Panc1 (cell line): ENCODE measurements at regions not wholly inside any gene's neighbourhood (a gene's known extent, or its start where the extent isn't known, plus 50 kb on each side); places are given as distances from the start of the nearest gene placed in this dataset.

Experiments
- ATAC-seq: fragments of 200-7000 bp; cut with Tn5 transposase; 2 replicates; pipeline ENCODE4 v1.9.1; 2020; ENCODE audit warnings: mild to moderate bottlenecking, moderate library complexity
- BruUV-seq: library from RNA; stranded (reverse); fragments of 400-500 nt; replicated peaks from 2 replicates; lab custom pipeline; 2021; lab: Mats Ljungman, UMichigan
- CTCF ChIA-PET: fragments of 300-600 bp; sonication (Branson Sonifier 250); formaldehyde crosslinking; loops from one replicate; lab custom pipeline; 2022; ENCODE audit warnings: antibody characterized with exemption; lab: Charles Lee
- POLR2A ChIA-PET: fragments of 300-600 bp; sonication (Branson Sonifier 250); formaldehyde crosslinking; loops from one replicate; lab custom pipeline; 2022; ENCODE audit warnings: antibody characterized with exemption; lab: Charles Lee
- DNase-seq: peaks from one replicate; pipeline ENCODE4 v3.0.0-alpha.2; 2010; ENCODE audit warnings: low read depth, low spot score
- H3K27ac ChIP-seq: 2 replicates; pipeline ENCODE4 v1.5.1; 2011; ENCODE audit warnings: mild to moderate bottlenecking, low read length, inconsistent platforms
- H3K27me3 ChIP-seq: fragments of 200-500 bp; sonication (Bioruptor generic); 2 replicates; pipeline ENCODE4 v1.6.0; 2014; ENCODE audit warnings: low read length, inconsistent platforms; ENCODE audit not compliant: control insufficient read depth, insufficient read depth
- H3K36me3 ChIP-seq: fragments of 200-500 bp; sonication (Bioruptor generic); 2 replicates; pipeline ENCODE4 v1.5.1; 2014; ENCODE audit warnings: inconsistent platforms, mild to moderate bottlenecking, low read length, moderate library complexity; ENCODE audit not compliant: control insufficient read depth, insufficient read depth
- H3K4me1 ChIP-seq: 2 replicates; pipeline ENCODE4 v1.5.1; 2011; ENCODE audit warnings: inconsistent platforms, mild to moderate bottlenecking, low read length, moderate library complexity; ENCODE audit not compliant: control insufficient read depth, insufficient read depth
- H3K4me3 ChIP-seq, 2 experiments: 2 replicates each; pipeline ENCODE4 v1.5.1; 2011 to 2012; ENCODE audit warnings: low read depth in 2 of 2, low read length in 2 of 2, mild to moderate bottlenecking in 2 of 2, inconsistent platforms in 1 of 2, moderate library complexity in 1 of 2
- H3K9me3 ChIP-seq: fragments of 200-500 bp; sonication (Bioruptor generic); 2 replicates; pipeline ENCODE4 v1.5.1; 2014; ENCODE audit warnings: low read depth, mild to moderate bottlenecking, inconsistent platforms, low read length, moderate library complexity; ENCODE audit not compliant: control insufficient read depth, insufficient read depth
- CTCF ChIP-seq: fragments of 450-650 bp; IDR thresholded peaks from 2 replicates; pipeline ENCODE4 v1.5.1; 2017; ENCODE audit warnings: mild to moderate bottlenecking
- POLR2AphosphoS5 ChIP-seq: IDR thresholded peaks from 2 replicates; pipeline ENCODE4 v1.6.1; 2012; ENCODE audit warnings: mild to moderate bottlenecking, low read depth, low read length, moderate library complexity
- REST ChIP-seq, 2 experiments: IDR thresholded peaks; 2 replicates each; pipeline ENCODE4 v1.6.1; 2011 to 2012; ENCODE audit warnings: low read depth in 2 of 2, control low read depth in 1 of 2, low read length in 1 of 2, mild to moderate bottlenecking in 1 of 2, moderate library complexity in 1 of 2; ENCODE audit not compliant: insufficient read depth in 1 of 2
- SIN3A ChIP-seq: IDR thresholded peaks from 2 replicates; pipeline ENCODE4 v1.6.1; 2012; ENCODE audit warnings: low read depth, mild to moderate bottlenecking, low read length, moderate library complexity, borderline replicate concordance; ENCODE audit not compliant: insufficient read depth
- TCF7L2 ChIP-seq: IDR thresholded peaks from 2 replicates; pipeline ENCODE4 v1.6.1; 2011; ENCODE audit warnings: mild to moderate bottlenecking, low read depth, low read length, inconsistent platforms
- in situ Hi-C: cut with HindIII; loops from 2 replicates; pipeline ENCODE4 v1.10.0; 2016; ENCODE audit warnings: low sequenced_read_pairs, low pct_unique_long_range_greater_than_20kb
- intact Hi-C: fragments of 100-400 bp; cut with micrococcal nuclease; formaldehyde crosslinking; loops from one replicate; pipeline ENCODE4 v1.10.0; 2022; ENCODE audit not compliant: unreplicated experiment

GRCh38 chr3:106119614-106120082 is 250.8 kb upstream of the CBLB start:
- TF ChIP-seq TCF7L2 (no peak), CTCF (no peak), REST (IDR thresholded peaks at IDR 0.05; ENCODE audit: insufficient read depth in 1 of 2, low read depth in 2 of 2, low read length in 1 of 2) (no peak), SIN3A (no peak), POLR2AphosphoS5 (no peak)
- in situ Hi-C loops (no loop called here), intact Hi-C loops (no loop called here)
- BruUV-seq, result no TSS peak
- DNase-seq (no peak), ATAC-seq (no peak)
- ChIA-PET POLR2A (no interaction called here), CTCF (no interaction called here)
- no peaks in the 10 kb centered on the region for H3K27me3 ChIP-seq
- no peaks in the 10 kb centered on the region for H3K9me3 ChIP-seq
- no peak overlapping the region for H3K4me3 ChIP-seq
- H3K27ac ChIP-seq, result no peak overlapping the region
- no peaks in the 10 kb centered on the region for H3K4me1 ChIP-seq
- no peaks in the 10 kb centered on the region for H3K36me3 ChIP-seq

- intact Hi-C loops, result no loop called here
These were observed 251.5 kb upstream of the CBLB start for GRCh38 chr3:106120356-106120755.

More at GRCh38 chr3:106120356-106120755, 251.5 kb upstream of the CBLB start:
- POLR2A ChIA-PET, result no interaction called here
- no TSS peak for BruUV-seq
- Histone ChIP-seq H3K27ac (no peak overlapping the region), H3K4me3 (no peak overlapping the region), H3K9me3 (no peaks in the 10 kb centered on the region), H3K4me1 (no peaks in the 10 kb centered on the region), H3K27me3 (no peaks in the 10 kb centered on the region; the same call in 1 of the 2 replicates), H3K36me3 (no peaks in the 10 kb centered on the region)
- in situ Hi-C loops, result no loop called here
- CTCF ChIA-PET, result no interaction called here
- ATAC-seq (no peak), DNase-seq (no peak)
- no peak for TF ChIP-seq POLR2AphosphoS5
- TF ChIP-seq CTCF, result no peak
- TF ChIP-seq REST (IDR thresholded peaks at IDR 0.05; ENCODE audit: insufficient read depth in 1 of 2, low read depth in 2 of 2, low read length in 1 of 2), result no peak
- no peak for TF ChIP-seq TCF7L2
- TF ChIP-seq SIN3A, result no peak
